ENCODE measurements at regions not wholly inside any gene's neighbourhood (a gene's known extent, or its start where the extent isn't known, plus 50 kb on each side); places are given as distances from the start of the nearest gene placed in this dataset.

DNA sequence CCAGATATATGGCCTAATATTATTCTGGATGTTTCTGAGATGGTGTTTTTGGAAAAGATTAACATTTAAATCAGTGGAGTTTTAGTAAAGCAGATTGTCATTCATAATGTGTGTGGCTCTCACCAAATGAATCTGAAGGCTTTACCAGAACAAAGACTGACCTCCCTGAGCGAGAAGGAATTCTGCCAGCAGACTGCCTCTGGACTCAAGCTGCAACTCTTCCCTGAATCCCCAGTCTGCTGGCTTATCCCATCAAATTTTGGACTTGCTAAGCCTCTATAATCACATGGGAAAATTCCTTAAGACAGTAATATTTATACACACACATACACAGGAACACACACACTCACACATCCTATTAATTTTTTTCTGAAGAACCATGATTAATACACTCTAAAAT is 102.3 kb downstream of the FAM174B start:
- no peak for ATAC-seq
- peaks cover 16% of the 10 kb centered on the region for H3K9me3 Mint-ChIP-seq
- no peak overlapping the region for H3K27ac Mint-ChIP-seq
- CTCF ChIA-PET, result no interaction called here
- no peak overlapping the region for H3K4me3 Mint-ChIP-seq
- H3K4me1 Mint-ChIP-seq, result no peaks in the 10 kb centered on the region
- DNase-seq (ENCODE audit: low spot score), result no peak
- H3K27me3 Mint-ChIP-seq (ENCODE audit: low read depth), result no peaks in the 10 kb centered on the region; the same call in none of the 2 replicates
- H3K36me3 Mint-ChIP-seq, result no peaks in the 10 kb centered on the region
- TF ChIP-seq, protein P1, sequence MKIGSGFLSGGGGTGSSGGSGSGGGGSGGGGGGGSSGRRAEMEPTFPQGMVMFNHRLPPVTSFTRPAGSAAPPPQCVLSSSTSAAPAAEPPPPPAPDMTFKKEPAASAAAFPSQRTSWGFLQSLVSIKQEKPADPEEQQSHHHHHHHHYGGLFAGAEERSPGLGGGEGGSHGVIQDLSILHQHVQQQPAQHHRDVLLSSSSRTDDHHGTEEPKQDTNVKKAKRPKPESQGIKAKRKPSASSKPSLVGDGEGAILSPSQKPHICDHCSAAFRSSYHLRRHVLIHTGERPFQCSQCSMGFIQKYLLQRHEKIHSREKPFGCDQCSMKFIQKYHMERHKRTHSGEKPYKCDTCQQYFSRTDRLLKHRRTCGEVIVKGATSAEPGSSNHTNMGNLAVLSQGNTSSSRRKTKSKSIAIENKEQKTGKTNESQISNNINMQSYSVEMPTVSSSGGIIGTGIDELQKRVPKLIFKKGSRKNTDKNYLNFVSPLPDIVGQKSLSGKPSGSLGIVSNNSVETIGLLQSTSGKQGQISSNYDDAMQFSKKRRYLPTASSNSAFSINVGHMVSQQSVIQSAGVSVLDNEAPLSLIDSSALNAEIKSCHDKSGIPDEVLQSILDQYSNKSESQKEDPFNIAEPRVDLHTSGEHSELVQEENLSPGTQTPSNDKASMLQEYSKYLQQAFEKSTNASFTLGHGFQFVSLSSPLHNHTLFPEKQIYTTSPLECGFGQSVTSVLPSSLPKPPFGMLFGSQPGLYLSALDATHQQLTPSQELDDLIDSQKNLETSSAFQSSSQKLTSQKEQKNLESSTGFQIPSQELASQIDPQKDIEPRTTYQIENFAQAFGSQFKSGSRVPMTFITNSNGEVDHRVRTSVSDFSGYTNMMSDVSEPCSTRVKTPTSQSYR (CRISPR knock-in tag; IDR thresholded peaks at IDR 0.05), result no peak
- TF ChIP-seq ATF6 (CRISPR knock-in tag; IDR thresholded peaks at IDR 0.05), result no peak
- TF ChIP-seq, protein P2, sequence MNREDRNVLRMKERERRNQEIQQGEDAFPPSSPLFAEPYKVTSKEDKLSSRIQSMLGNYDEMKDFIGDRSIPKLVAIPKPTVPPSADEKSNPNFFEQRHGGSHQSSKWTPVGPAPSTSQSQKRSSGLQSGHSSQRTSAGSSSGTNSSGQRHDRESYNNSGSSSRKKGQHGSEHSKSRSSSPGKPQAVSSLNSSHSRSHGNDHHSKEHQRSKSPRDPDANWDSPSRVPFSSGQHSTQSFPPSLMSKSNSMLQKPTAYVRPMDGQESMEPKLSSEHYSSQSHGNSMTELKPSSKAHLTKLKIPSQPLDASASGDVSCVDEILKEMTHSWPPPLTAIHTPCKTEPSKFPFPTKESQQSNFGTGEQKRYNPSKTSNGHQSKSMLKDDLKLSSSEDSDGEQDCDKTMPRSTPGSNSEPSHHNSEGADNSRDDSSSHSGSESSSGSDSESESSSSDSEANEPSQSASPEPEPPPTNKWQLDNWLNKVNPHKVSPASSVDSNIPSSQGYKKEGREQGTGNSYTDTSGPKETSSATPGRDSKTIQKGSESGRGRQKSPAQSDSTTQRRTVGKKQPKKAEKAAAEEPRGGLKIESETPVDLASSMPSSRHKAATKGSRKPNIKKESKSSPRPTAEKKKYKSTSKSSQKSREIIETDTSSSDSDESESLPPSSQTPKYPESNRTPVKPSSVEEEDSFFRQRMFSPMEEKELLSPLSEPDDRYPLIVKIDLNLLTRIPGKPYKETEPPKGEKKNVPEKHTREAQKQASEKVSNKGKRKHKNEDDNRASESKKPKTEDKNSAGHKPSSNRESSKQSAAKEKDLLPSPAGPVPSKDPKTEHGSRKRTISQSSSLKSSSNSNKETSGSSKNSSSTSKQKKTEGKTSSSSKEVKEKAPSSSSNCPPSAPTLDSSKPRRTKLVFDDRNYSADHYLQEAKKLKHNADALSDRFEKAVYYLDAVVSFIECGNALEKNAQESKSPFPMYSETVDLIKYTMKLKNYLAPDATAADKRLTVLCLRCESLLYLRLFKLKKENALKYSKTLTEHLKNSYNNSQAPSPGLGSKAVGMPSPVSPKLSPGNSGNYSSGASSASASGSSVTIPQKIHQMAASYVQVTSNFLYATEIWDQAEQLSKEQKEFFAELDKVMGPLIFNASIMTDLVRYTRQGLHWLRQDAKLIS (CRISPR knock-in tag; IDR thresholded peaks at IDR 0.05; ENCODE audit: borderline replicate concordance), result no peak
- TF ChIP-seq, protein P3, sequence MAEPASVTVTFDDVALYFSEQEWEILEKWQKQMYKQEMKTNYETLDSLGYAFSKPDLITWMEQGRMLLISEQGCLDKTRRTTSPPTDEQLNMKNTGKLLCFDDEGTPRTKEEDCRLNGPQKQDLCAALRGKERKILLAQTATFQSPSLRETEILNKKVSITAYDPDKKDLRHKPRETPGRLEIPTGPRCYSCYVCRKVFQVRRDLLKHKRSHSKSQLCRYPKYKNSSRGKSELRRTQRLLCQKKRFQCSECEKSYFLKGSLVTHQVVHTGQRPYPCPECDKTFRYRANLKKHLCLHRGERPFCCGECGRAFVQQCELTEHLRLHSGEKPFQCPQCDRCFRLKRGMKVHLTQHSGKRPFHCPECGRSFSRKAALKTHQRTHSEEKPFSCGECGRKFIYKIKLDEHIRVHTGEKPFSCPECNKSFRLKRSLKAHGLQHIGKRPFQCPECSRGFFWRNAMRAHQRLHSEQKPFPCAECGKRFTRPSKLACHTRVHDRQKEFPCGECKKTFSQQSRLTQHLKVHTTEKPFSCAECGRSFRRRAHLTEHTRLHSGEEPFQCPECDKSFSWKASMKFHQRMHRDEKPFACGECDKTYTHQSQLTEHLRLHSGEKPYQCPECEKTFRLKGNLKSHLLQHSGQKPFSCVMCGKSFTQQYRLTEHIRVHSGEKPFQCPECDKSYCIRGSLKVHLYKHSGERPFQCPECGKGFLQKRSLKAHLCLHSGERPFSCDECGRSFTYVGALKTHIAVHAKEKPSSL (CRISPR knock-in tag; conservative IDR thresholded peaks at IDR 0.05), result no peak
- TF ChIP-seq, protein P4, sequence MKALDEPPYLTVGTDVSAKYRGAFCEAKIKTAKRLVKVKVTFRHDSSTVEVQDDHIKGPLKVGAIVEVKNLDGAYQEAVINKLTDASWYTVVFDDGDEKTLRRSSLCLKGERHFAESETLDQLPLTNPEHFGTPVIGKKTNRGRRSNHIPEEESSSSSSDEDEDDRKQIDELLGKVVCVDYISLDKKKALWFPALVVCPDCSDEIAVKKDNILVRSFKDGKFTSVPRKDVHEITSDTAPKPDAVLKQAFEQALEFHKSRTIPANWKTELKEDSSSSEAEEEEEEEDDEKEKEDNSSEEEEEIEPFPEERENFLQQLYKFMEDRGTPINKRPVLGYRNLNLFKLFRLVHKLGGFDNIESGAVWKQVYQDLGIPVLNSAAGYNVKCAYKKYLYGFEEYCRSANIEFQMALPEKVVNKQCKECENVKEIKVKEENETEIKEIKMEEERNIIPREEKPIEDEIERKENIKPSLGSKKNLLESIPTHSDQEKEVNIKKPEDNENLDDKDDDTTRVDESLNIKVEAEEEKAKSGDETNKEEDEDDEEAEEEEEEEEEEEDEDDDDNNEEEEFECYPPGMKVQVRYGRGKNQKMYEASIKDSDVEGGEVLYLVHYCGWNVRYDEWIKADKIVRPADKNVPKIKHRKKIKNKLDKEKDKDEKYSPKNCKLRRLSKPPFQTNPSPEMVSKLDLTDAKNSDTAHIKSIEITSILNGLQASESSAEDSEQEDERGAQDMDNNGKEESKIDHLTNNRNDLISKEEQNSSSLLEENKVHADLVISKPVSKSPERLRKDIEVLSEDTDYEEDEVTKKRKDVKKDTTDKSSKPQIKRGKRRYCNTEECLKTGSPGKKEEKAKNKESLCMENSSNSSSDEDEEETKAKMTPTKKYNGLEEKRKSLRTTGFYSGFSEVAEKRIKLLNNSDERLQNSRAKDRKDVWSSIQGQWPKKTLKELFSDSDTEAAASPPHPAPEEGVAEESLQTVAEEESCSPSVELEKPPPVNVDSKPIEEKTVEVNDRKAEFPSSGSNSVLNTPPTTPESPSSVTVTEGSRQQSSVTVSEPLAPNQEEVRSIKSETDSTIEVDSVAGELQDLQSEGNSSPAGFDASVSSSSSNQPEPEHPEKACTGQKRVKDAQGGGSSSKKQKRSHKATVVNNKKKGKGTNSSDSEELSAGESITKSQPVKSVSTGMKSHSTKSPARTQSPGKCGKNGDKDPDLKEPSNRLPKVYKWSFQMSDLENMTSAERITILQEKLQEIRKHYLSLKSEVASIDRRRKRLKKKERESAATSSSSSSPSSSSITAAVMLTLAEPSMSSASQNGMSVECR (CRISPR knock-in tag; IDR thresholded peaks at IDR 0.05; ENCODE audit: borderline replicate concordance), result no peak
- no peak for TF ChIP-seq GTF2I (CRISPR knock-in tag; conservative IDR thresholded peaks at IDR 0.05)
- no peak for TF ChIP-seq GABPB1 (CRISPR knock-in tag; IDR thresholded peaks at IDR 0.05)
- no peak for TF ChIP-seq NR2C2 (CRISPR knock-in tag; IDR thresholded peaks at IDR 0.05)
- no peak for TF ChIP-seq TEAD1 (CRISPR knock-in tag; IDR thresholded peaks at IDR 0.05)
- TF ChIP-seq NR1H2 (CRISPR knock-in tag; IDR thresholded peaks at IDR 0.05), result no peak
- TF ChIP-seq, protein P5, sequence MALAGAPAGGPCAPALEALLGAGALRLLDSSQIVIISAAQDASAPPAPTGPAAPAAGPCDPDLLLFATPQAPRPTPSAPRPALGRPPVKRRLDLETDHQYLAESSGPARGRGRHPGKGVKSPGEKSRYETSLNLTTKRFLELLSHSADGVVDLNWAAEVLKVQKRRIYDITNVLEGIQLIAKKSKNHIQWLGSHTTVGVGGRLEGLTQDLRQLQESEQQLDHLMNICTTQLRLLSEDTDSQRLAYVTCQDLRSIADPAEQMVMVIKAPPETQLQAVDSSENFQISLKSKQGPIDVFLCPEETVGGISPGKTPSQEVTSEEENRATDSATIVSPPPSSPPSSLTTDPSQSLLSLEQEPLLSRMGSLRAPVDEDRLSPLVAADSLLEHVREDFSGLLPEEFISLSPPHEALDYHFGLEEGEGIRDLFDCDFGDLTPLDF (CRISPR knock-in tag; IDR thresholded peaks at IDR 0.05), result no peak
- no peak for TF ChIP-seq ZMAT4 (CRISPR knock-in tag; IDR thresholded peaks at IDR 0.05)
- no peak for TF ChIP-seq NFATC4 (CRISPR knock-in tag; IDR thresholded peaks at IDR 0.05)
- no peak for TF ChIP-seq FOXP4 (CRISPR knock-in tag; IDR thresholded peaks at IDR 0.05)
- no peak for TF ChIP-seq FOXJ3 (CRISPR knock-in tag; IDR thresholded peaks at IDR 0.05; ENCODE audit: borderline replicate concordance)
- no peak for TF ChIP-seq JUN (CRISPR knock-in tag; IDR thresholded peaks at IDR 0.05)
- POLR2A ChIA-PET, result no interaction called here

Data from WTC11 (cell line).